ENCODE measurements at regions not wholly inside any gene's neighbourhood (a gene's known extent, or its start where the extent isn't known, plus 50 kb on each side); places are given as distances from the start of the nearest gene placed in this dataset.

- TF ChIP-seq, protein P1, sequence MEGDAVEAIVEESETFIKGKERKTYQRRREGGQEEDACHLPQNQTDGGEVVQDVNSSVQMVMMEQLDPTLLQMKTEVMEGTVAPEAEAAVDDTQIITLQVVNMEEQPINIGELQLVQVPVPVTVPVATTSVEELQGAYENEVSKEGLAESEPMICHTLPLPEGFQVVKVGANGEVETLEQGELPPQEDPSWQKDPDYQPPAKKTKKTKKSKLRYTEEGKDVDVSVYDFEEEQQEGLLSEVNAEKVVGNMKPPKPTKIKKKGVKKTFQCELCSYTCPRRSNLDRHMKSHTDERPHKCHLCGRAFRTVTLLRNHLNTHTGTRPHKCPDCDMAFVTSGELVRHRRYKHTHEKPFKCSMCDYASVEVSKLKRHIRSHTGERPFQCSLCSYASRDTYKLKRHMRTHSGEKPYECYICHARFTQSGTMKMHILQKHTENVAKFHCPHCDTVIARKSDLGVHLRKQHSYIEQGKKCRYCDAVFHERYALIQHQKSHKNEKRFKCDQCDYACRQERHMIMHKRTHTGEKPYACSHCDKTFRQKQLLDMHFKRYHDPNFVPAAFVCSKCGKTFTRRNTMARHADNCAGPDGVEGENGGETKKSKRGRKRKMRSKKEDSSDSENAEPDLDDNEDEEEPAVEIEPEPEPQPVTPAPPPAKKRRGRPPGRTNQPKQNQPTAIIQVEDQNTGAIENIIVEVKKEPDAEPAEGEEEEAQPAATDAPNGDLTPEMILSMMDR (IDR thresholded peaks at IDR 0.05) = no peak
- TF ChIP-seq POLR2A (IDR thresholded peaks at IDR 0.05) = no peak
These were observed 368.3 kb downstream of the SFMBT2 start for GRCh38 chr10:7042419-7043054.

Data from esophagus squamous epithelium (tissue), 4 donors.